H1 (cell line): ENCODE measurements at regions not wholly inside any gene's neighbourhood (a gene's known extent, or its start where the extent isn't known, plus 50 kb on each side); places are given as distances from the start of the nearest gene placed in this dataset.

Source experiments
- BCL11A ChIP-seq, 2 experiments: IDR thresholded peaks; one replicate each; pipeline ENCODE4 v1.6.1; 2011; ENCODE audit warnings: low read depth in 2 of 2, low read length in 2 of 2, mild to moderate bottlenecking in 2 of 2
- EGR1 ChIP-seq: IDR thresholded peaks from 2 replicates; pipeline ENCODE4 v1.6.1; 2011; ENCODE audit warnings: low read depth, low read length, borderline replicate concordance
- GTF2F1 ChIP-seq: IDR thresholded peaks from 2 replicates; pipeline ENCODE4 v1.6.1; 2012; ENCODE audit warnings: low read depth, low read length, improper control_type of control experiment, borderline replicate concordance
- HDAC2 ChIP-seq, 2 experiments: fragments of 300-600 bp in 1 of 2; sonication (generic) in 1 of 2; IDR thresholded peaks; 2 replicates each; pipeline ENCODE4 v1.6.1; 2011 to 2012; ENCODE audit warnings: low read depth in 2 of 2, low read length in 2 of 2, mild to moderate bottlenecking in 2 of 2, moderate library complexity in 2 of 2, borderline replicate concordance in 1 of 2, inconsistent platforms in 1 of 2
- HDAC6 ChIP-seq: IDR thresholded peaks from one replicate; pipeline ENCODE4 v1.7.1; 2012; ENCODE audit warnings: low read depth, mild to moderate bottlenecking, inconsistent platforms, low read length, moderate library complexity
- JUN ChIP-seq: IDR thresholded peaks from 2 replicates; pipeline ENCODE4 v1.6.1; 2011; ENCODE audit warnings: low read depth, mild to moderate bottlenecking, improper control_type of control experiment, low read length
- TF ChIP-seq, protein P1 (sequence below): fragments of 300-600 bp; sonication (generic); IDR thresholded peaks from 2 replicates; pipeline ENCODE4 v1.7.1; 2012; ENCODE audit warnings: low read length, moderate library complexity, mild to moderate bottlenecking, inconsistent platforms; ENCODE audit not compliant: insufficient replicate concordance

DNA sequence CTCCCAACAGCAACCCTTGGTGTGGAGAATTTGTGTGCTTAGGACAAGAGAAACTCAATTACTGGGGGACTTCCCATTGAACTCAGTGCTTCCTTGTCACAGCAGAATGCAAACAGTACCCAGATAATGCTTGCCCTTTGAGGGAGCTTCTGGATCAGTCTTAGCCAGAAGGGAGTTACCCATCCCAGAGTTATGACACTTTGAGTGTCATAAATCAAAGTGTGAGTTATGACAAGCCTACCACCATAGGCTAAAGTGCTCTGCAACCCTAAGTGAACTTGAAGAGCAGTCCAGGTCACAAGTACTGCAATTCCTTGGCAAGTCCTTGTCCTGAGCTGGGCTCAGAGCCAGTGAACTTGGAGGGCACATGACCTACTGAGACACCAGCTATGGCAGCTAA lies 1513.9 kb upstream of the PCDH10 start (continued):
- TF ChIP-seq, protein P1, sequence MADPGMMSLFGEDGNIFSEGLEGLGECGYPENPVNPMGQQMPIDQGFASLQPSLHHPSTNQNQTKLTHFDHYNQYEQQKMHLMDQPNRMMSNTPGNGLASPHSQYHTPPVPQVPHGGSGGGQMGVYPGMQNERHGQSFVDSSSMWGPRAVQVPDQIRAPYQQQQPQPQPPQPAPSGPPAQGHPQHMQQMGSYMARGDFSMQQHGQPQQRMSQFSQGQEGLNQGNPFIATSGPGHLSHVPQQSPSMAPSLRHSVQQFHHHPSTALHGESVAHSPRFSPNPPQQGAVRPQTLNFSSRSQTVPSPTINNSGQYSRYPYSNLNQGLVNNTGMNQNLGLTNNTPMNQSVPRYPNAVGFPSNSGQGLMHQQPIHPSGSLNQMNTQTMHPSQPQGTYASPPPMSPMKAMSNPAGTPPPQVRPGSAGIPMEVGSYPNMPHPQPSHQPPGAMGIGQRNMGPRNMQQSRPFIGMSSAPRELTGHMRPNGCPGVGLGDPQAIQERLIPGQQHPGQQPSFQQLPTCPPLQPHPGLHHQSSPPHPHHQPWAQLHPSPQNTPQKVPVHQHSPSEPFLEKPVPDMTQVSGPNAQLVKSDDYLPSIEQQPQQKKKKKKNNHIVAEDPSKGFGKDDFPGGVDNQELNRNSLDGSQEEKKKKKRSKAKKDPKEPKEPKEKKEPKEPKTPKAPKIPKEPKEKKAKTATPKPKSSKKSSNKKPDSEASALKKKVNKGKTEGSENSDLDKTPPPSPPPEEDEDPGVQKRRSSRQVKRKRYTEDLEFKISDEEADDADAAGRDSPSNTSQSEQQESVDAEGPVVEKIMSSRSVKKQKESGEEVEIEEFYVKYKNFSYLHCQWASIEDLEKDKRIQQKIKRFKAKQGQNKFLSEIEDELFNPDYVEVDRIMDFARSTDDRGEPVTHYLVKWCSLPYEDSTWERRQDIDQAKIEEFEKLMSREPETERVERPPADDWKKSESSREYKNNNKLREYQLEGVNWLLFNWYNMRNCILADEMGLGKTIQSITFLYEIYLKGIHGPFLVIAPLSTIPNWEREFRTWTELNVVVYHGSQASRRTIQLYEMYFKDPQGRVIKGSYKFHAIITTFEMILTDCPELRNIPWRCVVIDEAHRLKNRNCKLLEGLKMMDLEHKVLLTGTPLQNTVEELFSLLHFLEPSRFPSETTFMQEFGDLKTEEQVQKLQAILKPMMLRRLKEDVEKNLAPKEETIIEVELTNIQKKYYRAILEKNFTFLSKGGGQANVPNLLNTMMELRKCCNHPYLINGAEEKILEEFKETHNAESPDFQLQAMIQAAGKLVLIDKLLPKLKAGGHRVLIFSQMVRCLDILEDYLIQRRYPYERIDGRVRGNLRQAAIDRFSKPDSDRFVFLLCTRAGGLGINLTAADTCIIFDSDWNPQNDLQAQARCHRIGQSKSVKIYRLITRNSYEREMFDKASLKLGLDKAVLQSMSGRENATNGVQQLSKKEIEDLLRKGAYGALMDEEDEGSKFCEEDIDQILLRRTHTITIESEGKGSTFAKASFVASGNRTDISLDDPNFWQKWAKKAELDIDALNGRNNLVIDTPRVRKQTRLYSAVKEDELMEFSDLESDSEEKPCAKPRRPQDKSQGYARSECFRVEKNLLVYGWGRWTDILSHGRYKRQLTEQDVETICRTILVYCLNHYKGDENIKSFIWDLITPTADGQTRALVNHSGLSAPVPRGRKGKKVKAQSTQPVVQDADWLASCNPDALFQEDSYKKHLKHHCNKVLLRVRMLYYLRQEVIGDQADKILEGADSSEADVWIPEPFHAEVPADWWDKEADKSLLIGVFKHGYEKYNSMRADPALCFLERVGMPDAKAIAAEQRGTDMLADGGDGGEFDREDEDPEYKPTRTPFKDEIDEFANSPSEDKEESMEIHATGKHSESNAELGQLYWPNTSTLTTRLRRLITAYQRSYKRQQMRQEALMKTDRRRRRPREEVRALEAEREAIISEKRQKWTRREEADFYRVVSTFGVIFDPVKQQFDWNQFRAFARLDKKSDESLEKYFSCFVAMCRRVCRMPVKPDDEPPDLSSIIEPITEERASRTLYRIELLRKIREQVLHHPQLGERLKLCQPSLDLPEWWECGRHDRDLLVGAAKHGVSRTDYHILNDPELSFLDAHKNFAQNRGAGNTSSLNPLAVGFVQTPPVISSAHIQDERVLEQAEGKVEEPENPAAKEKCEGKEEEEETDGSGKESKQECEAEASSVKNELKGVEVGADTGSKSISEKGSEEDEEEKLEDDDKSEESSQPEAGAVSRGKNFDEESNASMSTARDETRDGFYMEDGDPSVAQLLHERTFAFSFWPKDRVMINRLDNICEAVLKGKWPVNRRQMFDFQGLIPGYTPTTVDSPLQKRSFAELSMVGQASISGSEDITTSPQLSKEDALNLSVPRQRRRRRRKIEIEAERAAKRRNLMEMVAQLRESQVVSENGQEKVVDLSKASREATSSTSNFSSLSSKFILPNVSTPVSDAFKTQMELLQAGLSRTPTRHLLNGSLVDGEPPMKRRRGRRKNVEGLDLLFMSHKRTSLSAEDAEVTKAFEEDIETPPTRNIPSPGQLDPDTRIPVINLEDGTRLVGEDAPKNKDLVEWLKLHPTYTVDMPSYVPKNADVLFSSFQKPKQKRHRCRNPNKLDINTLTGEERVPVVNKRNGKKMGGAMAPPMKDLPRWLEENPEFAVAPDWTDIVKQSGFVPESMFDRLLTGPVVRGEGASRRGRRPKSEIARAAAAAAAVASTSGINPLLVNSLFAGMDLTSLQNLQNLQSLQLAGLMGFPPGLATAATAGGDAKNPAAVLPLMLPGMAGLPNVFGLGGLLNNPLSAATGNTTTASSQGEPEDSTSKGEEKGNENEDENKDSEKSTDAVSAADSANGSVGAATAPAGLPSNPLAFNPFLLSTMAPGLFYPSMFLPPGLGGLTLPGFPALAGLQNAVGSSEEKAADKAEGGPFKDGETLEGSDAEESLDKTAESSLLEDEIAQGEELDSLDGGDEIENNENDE, result no peak
- TF ChIP-seq EGR1 (no peak), JUN (no peak), GTF2F1 (no peak), HDAC6 (no peak), BCL11A (IDR thresholded peaks at IDR 0.05; ENCODE audit: low read depth in 2 of 2, low read length in 2 of 2) (no peak), HDAC2 (IDR thresholded peaks at IDR 0.05; ENCODE audit: borderline replicate concordance in 1 of 2, low read depth in 2 of 2, low read length in 2 of 2) (no peak)
